NCI-H187 (cell line): ENCODE measurements at regions not wholly inside any gene's neighbourhood (a gene's known extent, or its start where the extent isn't known, plus 50 kb on each side); places are given as distances from the start of the nearest gene placed in this dataset.
A peak's percentile ranks its signal among the peaks of the same experiment; 100 is the strongest.
"Not testable (repeated sequence)": the region's sequence is repeated elsewhere in the genome, so short reads cannot be mapped to it uniquely, and the experiment has no call there.

Experiments
- DNase-seq, 2 experiments: peaks; one replicate each; lab custom pipeline; 2025; lab: John Stamatoyannopoulos, UW

DNA sequence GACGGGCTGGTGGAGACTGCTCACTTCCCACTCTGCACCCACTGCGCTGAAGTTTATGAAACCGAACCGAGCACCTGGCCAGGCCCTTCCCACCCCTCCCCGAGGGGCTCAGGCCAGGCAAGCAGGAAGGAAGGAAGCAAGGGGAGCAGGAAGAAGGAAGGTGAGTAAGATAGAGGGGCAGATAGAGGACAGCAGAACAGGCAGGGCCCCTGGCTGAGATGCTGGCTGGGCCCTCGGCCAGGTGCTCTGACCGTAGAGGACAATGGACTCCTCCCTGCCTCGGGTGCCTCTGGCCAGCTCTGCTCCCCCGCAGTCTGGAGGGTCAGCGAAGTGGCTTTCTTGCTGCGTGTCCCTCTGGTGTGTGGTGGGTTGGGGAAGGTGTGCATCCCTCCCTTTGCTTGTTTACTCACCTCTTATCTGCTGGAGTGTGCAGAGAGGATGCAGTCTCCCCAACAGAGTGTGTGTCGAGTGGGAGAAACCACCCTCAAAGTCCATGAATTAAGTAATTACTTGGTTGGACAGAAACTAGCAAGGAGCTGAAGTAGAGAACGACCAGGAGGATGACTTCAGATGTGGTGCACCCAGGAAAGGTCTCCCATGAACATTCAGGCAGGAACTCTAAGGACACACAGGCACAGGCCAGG lies 82.8 kb upstream of the PPP2R2D start:
- no peak for DNase-seq

DNA sequence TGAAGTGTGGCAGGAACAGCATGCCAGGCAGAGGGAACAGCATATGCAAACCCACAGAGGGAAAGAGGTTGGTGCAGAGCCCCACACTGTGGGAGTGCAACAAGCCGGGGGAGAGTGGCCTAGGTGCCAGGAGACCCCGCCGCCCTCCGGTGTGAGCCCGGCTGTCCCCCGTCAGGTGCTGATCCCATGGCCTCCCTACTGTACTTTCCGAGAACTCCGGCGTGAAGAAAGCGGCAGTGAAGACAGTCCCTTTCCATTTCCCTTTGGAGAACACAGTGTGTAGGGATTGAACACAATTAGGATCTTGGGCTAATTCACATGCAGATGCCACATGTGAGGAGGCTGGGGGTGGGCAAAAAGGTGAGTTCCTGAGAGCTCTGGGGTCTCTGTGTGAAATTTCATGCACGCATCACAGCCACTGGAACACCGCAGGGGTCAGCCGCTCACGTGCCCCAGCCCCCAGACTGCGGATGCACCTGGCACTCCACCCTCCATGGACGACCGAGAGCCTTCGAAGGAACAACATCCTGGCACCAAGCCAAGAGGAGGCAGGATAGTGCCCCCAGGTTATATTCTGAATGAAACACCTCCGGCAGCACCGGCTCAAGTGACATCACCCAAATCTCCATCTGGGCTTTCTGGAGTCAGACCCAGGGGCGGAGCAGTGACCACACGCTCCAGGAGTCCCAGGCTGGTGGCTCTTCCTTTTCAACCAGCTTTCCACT lies 82.1 kb upstream of the PPP2R2D start:
- DNase-seq: peak; percentile 25 to 37

DNA sequence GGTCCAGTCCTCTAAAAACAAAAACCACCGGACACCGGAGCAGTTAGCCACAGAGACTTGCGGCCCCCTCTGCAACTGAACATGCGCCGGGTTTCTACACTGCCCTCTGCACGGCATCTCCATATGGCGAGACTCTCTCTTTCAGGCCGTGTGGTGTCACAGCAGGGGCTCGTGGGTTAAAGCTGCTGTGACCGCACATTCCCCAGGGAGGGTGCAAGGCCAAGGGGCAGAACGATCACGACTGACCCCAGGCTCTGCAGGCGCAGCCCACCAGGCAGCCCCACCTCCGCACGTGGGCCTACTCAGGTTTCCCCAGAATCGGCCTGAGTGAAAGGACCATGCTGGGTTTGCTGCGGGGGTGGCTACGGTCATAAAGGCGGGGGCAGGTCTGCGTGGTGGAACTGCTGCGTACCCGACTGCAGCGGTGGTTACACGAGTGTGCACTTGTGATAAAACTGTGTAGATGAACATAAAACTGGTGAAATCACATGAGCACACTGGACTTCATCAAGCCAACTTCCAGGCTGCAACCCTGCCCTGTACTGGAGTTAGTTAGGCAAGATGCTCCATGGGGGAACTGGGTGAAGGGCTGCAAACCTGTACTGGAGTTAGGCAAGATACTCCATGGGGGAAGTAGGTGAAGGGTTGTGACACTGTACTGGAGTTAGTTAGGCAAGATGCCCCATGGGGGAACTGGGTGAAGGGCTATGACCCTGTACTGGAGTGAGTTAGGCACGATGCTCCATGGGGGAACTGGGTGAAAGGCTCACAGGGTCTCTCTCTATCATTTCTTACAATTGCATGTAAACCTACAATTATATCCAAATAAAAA lies 81.4 kb upstream of the PPP2R2D start:
- no peak for DNase-seq

DNA sequence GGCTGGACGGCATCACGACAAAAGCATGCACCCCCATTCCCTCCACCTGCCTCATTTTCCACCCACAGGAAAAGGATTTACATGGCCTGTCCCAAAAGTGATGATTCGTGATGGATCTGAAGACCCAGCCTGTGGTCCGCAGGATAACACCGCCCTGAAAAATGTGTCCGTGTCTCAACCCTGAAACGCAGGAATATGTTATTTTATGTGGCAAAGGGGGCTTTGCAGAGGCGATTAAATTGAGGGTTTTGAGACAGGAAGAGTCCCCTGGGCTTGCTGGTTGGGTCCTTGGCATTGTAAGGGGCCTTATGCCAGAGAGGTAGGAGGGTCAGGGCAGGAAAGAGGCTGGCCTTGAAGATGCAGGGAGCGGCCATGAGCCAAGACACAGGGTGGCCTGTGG lies 80.2 kb upstream of the PPP2R2D start:
- no peak for DNase-seq

DNA sequence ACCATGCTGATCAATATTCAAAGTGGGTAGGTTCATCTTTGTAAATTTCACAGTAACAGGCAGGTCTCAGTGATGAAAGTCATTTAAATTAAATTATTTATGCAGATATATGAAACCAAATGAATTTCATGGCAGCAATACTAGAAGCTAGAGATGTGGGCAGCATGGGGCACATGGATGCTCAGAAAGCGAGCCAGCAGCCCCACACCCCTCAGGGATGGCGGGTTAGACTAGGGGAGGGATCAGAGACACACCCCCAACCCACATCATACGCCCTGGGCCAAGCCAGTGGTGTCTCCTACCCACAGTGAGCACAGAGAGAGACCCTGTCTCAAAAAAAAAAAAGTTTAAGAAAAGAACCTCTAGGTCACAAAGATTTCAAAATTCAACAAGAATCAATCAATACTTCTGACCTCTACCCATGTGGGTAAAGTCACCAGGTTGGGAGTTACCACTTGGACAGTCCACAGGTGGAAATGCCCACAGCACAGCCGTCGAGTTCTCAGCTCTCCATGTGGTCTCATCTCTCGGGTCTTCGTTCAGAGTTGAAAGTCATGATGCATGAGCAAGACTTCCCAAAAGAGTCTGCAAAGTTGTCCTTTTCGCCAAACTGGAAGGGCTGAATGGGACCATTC lies 79.3 kb upstream of the PPP2R2D start:
- no peak for DNase-seq

DNA sequence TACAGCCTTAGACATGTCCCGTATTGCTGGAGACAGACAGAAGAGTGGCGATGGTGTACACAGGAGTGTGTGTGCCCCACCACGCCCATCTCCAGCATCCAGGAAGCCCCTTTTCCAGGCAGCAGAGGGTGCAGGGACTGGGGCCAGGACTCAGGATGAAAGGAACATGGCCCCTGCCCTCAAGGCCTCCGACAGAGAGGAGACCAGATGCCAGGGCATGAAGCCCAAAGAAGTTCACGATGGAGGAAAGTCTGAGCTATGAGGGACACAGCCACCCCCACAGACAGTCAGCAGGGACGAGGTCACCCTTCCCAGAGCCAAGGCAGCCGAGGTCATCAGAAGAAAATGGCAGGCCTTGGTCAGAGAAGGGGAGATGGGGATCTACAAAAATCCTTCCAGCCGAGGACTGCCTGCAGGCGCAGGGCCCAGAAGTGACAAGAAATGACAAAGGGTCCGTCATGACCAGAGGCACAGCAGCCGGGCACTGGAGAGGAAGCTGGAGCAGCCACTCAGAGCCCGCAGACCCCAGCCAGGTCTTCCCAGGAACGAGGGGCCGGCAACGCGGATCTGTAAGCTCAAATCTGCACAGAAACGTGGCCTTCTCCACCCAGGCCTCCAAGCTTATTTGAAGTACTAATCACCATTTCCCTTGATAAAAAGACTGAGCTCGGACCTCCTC lies 78.7 kb upstream of the PPP2R2D start:
- DNase-seq: no peak

DNA sequence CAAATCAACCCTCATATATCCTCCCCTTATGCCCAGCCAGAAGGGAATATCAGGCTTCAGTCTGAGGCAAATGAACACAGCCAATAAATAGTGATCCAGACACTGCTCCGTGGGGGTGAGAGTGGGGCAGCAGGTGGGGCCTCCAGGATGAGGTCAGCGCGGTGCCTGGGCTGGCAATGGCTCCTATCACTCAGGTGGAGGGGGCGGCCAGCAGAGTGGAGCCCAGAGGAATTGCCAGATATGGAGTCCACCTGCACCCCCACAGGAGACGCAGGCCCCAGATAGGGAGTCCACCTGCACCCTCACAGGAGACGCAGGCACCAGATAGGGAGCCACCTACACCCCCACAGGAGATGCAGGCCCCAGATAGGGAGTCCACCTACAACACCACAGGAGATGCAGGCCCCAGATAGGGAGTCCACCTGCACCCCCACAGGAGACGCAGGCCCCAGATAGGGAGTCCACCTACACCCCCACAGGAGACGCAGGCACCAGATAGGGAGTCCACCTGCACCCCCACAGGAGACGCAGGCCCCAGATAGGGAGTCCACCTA lies 78.0 kb upstream of the PPP2R2D start:
- DNase-seq: no peak

DNA sequence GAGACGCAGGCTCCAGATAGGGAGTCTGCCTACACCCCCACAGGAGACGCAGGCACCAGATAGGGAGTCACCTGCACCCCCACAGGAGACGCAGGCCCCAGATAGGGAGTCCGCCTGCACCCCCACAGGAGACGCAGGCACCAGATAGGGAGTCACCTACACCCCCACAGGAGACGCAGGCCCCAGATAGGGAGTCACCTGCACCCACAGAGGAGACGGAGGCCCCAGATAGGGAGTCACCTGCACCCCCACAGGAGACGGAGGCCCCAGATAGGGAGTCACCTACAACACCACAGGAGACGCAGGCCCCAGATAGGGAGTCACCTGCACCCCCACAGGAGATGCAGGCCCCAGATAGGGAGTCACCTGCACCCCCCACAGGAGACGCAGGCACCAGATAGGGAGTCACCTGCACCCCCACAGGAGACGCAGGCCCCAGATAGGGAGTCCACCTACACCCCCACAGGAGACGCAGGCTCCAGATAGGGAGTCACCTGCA lies 77.2 kb upstream of the PPP2R2D start:
- DNase-seq: not testable (repeated sequence)

DNA sequence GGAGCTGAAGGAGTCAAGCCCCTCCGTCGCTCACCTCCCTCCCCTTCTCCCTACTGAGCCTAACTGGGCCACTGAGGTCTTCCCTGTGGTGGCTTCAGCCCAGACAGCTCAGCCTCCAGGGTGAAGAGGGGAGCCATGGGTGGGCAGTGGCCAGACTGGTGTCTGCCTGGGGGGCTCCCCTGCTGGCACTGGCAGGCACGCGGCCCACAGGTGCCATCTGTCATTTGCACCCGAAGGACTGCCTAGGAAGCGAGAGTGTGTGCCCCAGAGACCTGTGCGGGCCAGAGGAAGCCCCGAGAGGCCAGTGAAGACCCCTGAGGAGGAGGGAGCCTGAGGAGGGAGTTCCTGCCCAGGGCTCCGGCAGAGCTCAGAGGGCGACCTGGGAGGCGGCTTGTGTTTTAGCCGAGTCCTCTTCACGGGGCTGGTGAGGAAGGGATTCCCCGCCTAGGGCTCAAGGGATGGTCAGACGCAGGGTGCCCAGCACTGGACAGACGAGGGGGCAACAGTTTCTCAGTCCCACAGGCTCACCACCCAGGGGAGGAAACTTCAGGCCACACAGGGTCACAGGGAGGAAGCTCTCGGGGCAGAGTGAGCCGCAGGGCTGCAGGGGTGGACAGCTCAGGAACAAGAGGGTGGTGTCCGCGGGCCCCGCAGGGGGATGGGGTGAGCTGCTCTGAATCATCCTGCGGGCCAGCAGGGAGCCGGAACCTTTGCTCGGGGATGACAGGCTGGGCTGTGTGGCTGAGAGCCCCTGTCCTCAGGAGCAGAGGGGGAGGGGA lies 76.2 kb upstream of the PPP2R2D start:
- no peak for DNase-seq

DNA sequence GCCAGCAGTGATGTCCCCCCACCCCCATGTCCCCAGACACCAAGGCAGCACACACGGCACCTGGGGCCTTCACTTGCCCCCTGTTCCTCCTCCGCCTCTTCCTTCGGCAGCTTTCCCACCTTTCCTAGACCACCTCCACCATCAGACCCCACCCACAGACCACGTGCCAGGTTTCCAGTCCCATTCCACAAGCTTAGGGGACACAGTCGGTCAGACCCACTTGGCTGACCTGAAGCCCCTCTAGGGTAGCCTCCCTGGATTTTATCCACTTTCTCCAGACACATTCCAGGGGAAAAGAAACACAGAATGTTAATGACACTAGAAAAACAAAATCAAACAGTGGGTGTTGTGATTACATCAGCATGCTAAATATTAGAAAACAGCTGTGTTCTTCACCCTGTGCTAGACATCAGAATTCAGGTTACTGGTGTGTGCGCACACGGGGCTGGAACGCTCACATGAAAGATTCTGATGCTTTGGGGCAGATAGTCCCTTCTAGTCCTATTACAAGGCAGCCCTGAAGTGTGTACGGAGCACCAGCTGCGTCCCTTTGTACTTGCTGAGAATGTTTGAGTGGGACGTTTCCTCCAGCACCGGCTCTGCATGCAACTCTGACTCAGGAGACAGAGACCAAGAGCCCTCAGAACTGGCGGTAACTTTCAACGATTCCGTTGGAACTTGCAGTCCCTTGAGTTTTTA lies 75.5 kb upstream of the PPP2R2D start:
- DNase-seq: no peak

DNA sequence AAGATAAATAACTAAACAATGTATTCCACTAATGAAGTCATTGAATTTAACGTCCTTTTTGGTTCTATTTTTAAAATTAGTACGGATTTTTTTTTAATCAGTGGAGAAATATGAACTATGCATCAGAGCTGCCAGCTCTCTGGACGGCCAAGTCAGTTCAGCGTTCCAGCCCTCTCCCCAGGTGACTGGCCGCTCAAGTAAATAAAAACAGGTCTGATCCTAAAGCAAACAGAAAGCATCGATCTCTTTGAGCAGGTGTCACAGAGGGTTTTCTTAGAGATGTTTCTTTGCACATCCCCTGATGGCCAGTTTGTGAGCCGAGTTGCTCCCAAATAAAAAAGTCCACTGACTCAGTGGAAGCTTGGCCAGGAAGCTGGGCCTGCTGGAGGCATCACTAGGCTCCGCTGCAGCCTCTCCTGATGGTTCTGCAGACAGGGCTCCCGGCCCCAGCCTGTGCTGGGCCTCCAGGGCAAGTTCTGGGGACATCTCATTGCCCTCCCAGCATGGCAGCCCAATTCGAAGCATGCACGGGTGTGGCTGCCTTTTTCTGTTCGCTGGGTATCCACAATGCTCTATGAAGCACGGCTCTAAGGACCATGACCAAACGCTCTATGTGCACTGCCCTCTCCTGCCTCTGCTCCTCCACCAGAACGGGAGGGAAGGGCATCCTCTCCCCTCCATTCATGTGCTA lies 74.7 kb upstream of the PPP2R2D start:
- no peak for DNase-seq

DNA sequence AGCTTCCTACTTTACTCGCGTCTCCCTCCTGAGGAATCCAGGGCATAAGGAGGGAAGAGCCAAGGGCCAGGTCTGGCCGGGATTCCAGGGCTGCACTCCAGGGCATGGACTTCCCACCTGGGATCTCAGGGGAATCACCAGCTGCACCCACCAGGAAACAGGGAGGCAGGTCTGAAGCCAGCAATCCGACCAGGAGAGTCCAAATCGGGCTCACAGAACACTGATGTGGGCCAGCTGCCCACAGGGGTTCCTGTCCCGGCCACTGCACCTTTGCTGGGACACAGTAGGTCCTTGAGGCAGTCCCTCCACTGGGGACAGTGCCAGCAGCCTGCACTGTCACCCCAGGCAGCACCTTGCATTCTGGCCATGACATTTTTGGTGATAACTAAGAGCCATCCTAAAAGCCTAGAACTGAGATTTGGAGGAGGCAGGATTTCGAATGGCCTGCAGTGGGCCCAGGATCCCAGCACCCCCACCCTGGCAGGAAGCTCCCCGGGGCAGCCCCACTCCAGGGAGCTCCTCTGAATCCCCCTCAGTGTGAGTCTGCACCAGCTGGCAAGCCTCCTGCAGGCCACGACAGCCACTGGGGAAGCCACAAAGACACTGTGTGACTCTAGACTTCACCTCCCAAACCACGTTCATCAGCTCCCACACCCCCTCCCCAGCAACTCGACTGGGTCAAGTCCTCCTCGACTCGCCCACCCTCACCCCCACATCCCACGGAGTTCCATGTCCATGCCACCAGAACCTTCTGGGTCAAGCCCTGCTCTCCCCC lies 71.5 kb upstream of the PPP2R2D start:
- no peak for DNase-seq

DNA sequence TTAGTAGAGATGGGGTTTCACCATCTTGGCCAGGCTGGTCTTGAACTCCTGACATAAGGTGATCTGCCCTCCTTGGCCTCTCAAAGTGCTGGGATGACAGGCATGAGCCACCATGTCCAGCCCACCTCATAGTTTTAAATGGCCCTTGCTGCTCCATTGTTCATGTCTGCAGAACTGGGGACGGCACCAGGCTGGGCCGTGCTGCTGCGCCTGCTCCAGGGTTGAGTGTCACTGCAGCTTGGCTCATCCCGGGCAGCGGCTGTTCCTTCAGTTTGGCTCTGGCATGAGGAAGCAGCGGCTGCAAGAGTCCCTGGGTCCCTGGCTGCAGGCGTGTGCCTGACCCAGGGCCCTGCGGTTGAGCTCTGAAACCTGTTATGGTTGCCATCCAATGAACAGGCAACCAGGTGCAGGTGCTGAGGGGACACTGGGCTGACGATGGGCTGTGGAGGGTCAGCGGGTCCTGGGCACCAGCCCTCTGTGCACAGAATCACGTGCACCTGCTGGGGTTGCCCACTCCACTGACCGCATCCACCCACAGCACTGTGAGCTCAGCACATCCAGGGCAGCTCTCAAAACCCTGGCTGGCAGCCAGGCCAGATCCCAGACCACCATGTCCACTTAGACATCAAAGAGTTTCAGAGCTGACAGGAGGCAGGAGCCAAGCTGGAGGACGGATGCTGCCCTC lies 70.2 kb upstream of the PPP2R2D start:
- DNase-seq: no peak

DNA sequence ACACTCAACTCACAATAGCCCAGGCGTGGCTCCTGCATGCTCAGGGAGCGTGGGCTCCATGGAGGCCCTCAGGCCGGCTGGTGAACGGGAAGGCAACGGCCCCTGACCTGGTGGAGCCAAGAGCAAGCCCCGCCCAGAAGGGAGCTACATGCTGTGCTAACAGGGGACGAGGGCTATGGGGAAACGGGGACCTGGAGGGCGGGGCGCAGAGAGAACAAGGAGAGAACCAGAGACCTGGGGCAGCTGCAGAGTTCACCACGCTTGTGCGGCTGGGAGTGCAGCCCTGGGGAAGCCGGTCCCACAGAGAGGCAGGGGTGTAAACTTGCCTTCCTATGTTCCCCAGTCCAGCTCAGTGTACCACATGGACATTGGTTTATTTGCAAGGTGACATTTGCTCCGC lies 69.2 kb upstream of the PPP2R2D start:
- DNase-seq: no peak

DNA sequence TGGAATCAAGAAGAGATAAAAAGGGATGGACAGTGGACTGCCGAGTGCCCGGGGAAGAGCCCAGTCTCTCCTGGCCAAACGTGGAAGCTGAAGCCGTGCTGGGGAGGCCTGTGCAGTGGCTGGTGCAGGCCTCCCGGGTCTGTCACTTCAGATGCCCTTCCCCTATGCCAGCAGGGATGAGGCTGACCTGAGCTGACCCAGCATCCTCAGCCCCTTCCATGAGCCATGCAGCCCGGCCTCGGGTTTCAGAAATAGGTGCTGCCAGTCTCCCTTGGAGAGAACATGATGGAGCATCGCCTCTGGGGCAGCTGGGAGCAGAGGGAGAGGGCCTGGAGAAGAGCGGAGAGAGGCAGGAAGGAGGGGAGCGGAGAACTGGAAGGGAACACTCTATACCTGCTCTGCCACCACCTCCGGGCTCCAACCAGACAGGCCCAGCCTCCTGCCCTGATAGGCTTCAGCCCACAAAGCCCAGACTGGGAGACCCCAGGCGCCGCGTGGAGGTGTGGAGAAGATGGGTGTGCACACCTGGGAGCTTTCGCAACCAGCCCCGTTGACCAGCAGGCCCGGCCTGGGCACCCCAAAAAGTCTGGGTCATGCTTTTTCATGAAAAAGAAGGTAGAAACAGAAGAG lies 68.6 kb upstream of the PPP2R2D start:
- DNase-seq: no peak

DNA sequence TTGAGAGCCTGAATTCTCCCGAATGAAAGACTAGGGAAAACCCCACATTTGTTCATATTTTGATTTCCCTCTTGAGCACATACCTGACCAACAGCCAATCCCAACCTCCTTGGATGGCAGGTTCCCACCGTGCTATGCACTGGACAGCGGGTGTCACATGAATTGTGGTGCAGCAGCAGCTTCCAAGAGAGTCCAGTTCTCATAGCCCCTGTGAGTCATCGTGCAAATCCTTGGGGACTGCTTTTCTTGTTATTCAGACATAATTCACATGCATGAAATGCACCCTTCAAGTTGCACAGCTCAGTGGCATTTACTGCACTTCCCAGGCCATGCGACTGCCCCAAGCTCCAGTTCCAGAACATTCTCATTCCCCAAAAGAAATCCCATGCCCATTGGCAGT lies 67.8 kb upstream of the PPP2R2D start:
- no peak for DNase-seq

DNA sequence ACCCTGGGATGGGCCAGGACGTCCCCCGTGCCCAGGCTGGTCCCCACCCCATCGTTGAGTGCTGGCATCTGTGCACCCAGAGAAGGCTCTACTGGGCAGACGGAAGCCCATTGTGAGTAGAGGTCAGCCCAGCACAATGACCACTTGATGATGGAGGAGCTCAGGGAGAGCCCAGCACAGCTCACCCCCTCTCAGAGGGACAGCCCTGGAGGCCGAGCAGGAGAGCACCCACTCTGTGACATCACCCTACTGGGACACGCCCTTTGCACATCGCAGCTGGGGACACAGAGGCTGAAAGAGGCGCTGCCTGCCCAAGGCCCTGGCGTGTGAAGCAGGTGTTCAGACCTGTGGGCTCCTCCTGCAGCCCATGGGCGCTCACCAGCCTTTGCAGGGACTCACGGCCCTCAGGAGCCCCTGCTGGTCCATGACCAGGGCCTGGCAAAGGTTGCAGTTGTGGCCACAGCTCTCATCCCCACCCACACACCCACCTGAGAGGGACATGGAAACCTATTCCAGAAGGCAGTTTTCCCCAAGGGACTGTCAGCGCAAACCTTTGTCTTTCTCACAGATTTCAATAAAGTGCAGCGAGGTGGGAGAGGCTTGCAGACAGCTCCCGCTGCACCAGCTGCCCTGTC lies 67.2 kb upstream of the PPP2R2D start:
- no peak for DNase-seq
